SK-N-MC (cell line): ENCODE measurements at regions not wholly inside any gene's neighbourhood (a gene's known extent, or its start where the extent isn't known, plus 50 kb on each side); places are given as distances from the start of the nearest gene placed in this dataset.

Experiments used
- EZH2 ChIP-seq: fragments of 200-600 bp; sonication (generic); IDR thresholded peaks from one replicate; pipeline ENCODE4 v1.6.1; 2017; ENCODE audit warnings: antibody characterized with exemption
- POLR2AphosphoS5 ChIP-seq: IDR thresholded peaks from 2 replicates; pipeline ENCODE4 v1.6.1; 2012; ENCODE audit warnings: mild to moderate bottlenecking, low read depth, low read length, borderline replicate concordance

- TF ChIP-seq POLR2AphosphoS5 (no peak), EZH2 (no peak)
These were observed 212.7 kb upstream of the FMR1 start for GRCh38 chrX:147699061-147699460.
